HG03135 (cell line): ENCODE measurements at regions not wholly inside any gene's neighbourhood (a gene's known extent, or its start where the extent isn't known, plus 50 kb on each side); places are given as distances from the start of the nearest gene placed in this dataset.

ENCODE experiments used
- ATAC-seq: cut with Tn5 transposase; IDR thresholded peaks from one replicate; pipeline ENCODE4 v1.9.1; 2021; ENCODE audit warnings: mild to moderate bottlenecking, moderate library complexity; ENCODE audit not compliant: unreplicated experiment

GRCh38 chr1:199269241-199269640 is 630.4 kb downstream of the PTPRC start:
- no peak for ATAC-seq

GRCh38 chr1:199272139-199272544 is 633.3 kb downstream of the PTPRC start:
- no peak for ATAC-seq

GRCh38 chr1:199272628-199273086 is 633.8 kb downstream of the PTPRC start:
- peak; percentile 74 for ATAC-seq

GRCh38 chr1:199273837-199274379 is 635.1 kb downstream of the PTPRC start:
- no peak for ATAC-seq

GRCh38 chr1:199279067-199279466 is 640.2 kb downstream of the PTPRC start:
- no peak for ATAC-seq

- ATAC-seq, result no peak
Observed at GRCh38 chr1:199279872-199280645, 641.2 kb downstream of the PTPRC start.

GRCh38 chr1:199282751-199283305 is 644.0 kb downstream of the PTPRC start:
- no peak for ATAC-seq

- no peak for ATAC-seq
Observed at GRCh38 chr1:199283794-199284193, 645.0 kb downstream of the PTPRC start.

- no peak for ATAC-seq
Observed at GRCh38 chr1:199287206-199287605, 648.4 kb downstream of the PTPRC start.

GRCh38 chr1:199287647-199288046 is 648.8 kb downstream of the PTPRC start:
- no peak for ATAC-seq

GRCh38 chr1:199290186-199290585 is 651.3 kb downstream of the PTPRC start:
- no peak for ATAC-seq

- no peak for ATAC-seq
Observed at GRCh38 chr1:199291022-199291740, 652.3 kb downstream of the PTPRC start.

GRCh38 chr1:199292896-199293295 is 654.1 kb downstream of the PTPRC start:
- no peak for ATAC-seq

- ATAC-seq, result no peak
Observed at GRCh38 chr1:199295107-199295506, 656.3 kb downstream of the PTPRC start.

- no peak for ATAC-seq
Observed at GRCh38 chr1:199297174-199297573, 658.3 kb downstream of the PTPRC start.

- ATAC-seq, result no peak
Observed at GRCh38 chr1:199297887-199298286, 659.0 kb downstream of the PTPRC start.

- no peak for ATAC-seq
Observed at GRCh38 chr1:199298825-199299224, 660.0 kb downstream of the PTPRC start.

GRCh38 chr1:199301472-199302217 is 662.8 kb downstream of the PTPRC start:
- no peak for ATAC-seq

- no peak for ATAC-seq
Observed at GRCh38 chr1:199302554-199302953, 663.7 kb downstream of the PTPRC start.

- no peak for ATAC-seq
Observed at GRCh38 chr1:199303035-199303434, 664.2 kb downstream of the PTPRC start.

GRCh38 chr1:199305053-199305452 is 666.2 kb downstream of the PTPRC start:
- ATAC-seq, result no peak
